OCI-LY7 (cell line): ENCODE measurements at regions not wholly inside any gene's neighbourhood (a gene's known extent, or its start where the extent isn't known, plus 50 kb on each side); places are given as distances from the start of the nearest gene placed in this dataset.

Experiments used
- BruUV-seq: library from RNA; stranded (reverse); fragments of 400-500 nt; replicated peaks from 2 replicates; lab custom pipeline; 2021; lab: Mats Ljungman, UMichigan
- CTCF ChIA-PET: fragments of 300-600 bp; sonication (Branson Sonifier 250); formaldehyde crosslinking; loops from one replicate; lab custom pipeline; 2022; ENCODE audit warnings: antibody characterized with exemption; ENCODE audit not compliant: unreplicated experiment; lab: Charles Lee
- POLR2A ChIA-PET: fragments of 300-600 bp; sonication (Branson Sonifier 250); formaldehyde crosslinking; loops from one replicate; lab custom pipeline; 2022; ENCODE audit warnings: antibody characterized with exemption; lab: Charles Lee
- DNase-seq: peaks from one replicate; pipeline ENCODE4 v3.0.0-alpha.2; 2015; ENCODE audit warnings: low spot score
- H2AFZ ChIP-seq: fragments of 200-600 bp; sonication (generic), shearing (Covaris generic); 2 replicates; pipeline ENCODE4 v1.6.1; 2014; ENCODE audit warnings: mild to moderate bottlenecking, antibody characterized with exemption, low read length, moderate library complexity
- H3K27ac ChIP-seq: fragments of 200-600 bp; sonication (generic); 2 replicates; pipeline ENCODE4 v1.5.1; 2014; ENCODE audit warnings: mixed run types, low read depth, mild to moderate bottlenecking, moderate library complexity, low read length, inconsistent platforms; ENCODE audit not compliant: poor library complexity, severe bottlenecking
- H3K36me3 ChIP-seq: fragments of 200-600 bp; sonication (generic); 2 replicates; pipeline ENCODE4 v1.6.1; 2014; ENCODE audit warnings: mild to moderate bottlenecking, antibody characterized with exemption, low read length, moderate library complexity, mixed read lengths; ENCODE audit not compliant: insufficient read depth
- H3K4me1 ChIP-seq: fragments of 200-600 bp; sonication (generic); 2 replicates; pipeline ENCODE4 v1.5.1; 2014; ENCODE audit warnings: mild to moderate bottlenecking, low read length; ENCODE audit not compliant: insufficient read depth, poor library complexity, severe bottlenecking
- H3K4me2 ChIP-seq: fragments of 200-600 bp; sonication (generic); 2 replicates; pipeline ENCODE4 v1.6.1; 2014; ENCODE audit warnings: mild to moderate bottlenecking, low read length
- H3K4me3 ChIP-seq: fragments of 200-600 bp; sonication (generic); 2 replicates; pipeline ENCODE4 v1.5.1; 2014; ENCODE audit warnings: mild to moderate bottlenecking, low read depth, low read length; ENCODE audit not compliant: poor library complexity, severe bottlenecking
- H3K79me2 ChIP-seq: fragments of 200-600 bp; sonication (generic); 2 replicates; pipeline ENCODE4 v1.6.1; 2016; ENCODE audit warnings: low read depth, mild to moderate bottlenecking, low read length, moderate library complexity, mixed read lengths; ENCODE audit not compliant: insufficient read depth
- H3K9me2 ChIP-seq: fragments of 200-600 bp; sonication (generic); 2 replicates; pipeline ENCODE4 v1.6.1; 2016; ENCODE audit warnings: mild to moderate bottlenecking, low read length, mixed read lengths; ENCODE audit not compliant: insufficient read depth
- H3K9me3 ChIP-seq: fragments of 200-600 bp; sonication (generic); 2 replicates; pipeline ENCODE4 v1.6.1; 2014; ENCODE audit warnings: mild to moderate bottlenecking, mixed run types, low read length, mixed read lengths
- H4K20me1 ChIP-seq: fragments of 200-600 bp; sonication (generic); 2 replicates; pipeline ENCODE4 v1.6.1; 2014; ENCODE audit warnings: mild to moderate bottlenecking, antibody characterized with exemption, low read length, moderate library complexity, mixed read lengths; ENCODE audit not compliant: insufficient read depth
- EZH2phosphoT487 ChIP-seq: fragments of 200-600 bp; sonication (generic); IDR thresholded peaks from 2 replicates; pipeline ENCODE4 v1.6.1; 2018; ENCODE audit warnings: low read depth, borderline replicate concordance, mild to moderate bottlenecking, mixed run types, antibody characterized with exemption, low read length, moderate library complexity, mixed read lengths
- intact Hi-C: fragments of 100-400 bp; cut with micrococcal nuclease; formaldehyde crosslinking; loops from one replicate; pipeline ENCODE4 v1.10.0; 2022; ENCODE audit not compliant: unreplicated experiment
- TF ChIP-seq, protein P1 (sequence below): fragments of 200-600 bp; sonication (generic); conservative IDR thresholded peaks from 2 replicates; pipeline ENCODE4 v1.5.1; 2014; ENCODE audit warnings: mild to moderate bottlenecking, antibody characterized with exemption, low read length, moderate library complexity, mixed read lengths

DNA sequence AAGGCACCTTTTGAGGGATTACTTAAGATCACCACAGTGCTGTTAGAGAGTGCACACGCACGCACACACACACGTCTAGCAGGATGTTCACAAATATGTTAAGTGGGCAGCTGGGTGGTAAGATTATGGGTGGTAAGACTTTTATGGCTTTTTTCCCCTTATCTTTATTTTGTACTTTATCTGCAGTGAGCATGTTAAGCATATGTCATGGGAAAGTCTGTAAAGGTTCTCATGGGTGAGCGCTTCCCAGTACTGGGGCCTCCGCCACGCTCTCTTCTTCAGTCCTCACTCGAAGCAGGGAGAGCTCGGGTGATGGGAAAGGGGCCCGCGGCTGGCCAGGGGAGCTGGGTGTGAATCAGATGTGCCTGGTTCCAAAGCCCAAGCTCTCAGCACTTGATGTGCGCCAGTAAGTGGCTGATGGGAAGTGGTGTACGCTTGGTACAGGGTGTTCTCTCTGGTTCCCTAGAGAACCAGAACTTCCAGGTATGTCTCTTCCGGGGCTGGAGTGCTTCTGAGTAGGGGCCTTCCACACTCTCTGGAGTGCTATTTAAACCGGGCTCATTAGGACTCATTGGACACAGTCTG lies 83.9 kb upstream of the YWHAQ start:
- intact Hi-C loops = no loop called here
- Histone ChIP-seq H3K27ac (no peak overlapping the region), H3K36me3 (no peaks in the 10 kb centered on the region), H3K4me1 (no peaks in the 10 kb centered on the region), H3K79me2 (no peaks in the 10 kb centered on the region), H4K20me1 (no peaks in the 10 kb centered on the region), H3K9me3 (no peaks in the 10 kb centered on the region), H3K4me2 (no peak overlapping the region), H3K4me3 (no peak overlapping the region), H3K9me2 (no peaks in the 10 kb centered on the region), H2AFZ (no peak overlapping the region)
- POLR2A ChIA-PET = no interaction called here
- no TSS peak for BruUV-seq
- CTCF ChIA-PET = no interaction called here
- no peak for DNase-seq
- TF ChIP-seq, protein P1, sequence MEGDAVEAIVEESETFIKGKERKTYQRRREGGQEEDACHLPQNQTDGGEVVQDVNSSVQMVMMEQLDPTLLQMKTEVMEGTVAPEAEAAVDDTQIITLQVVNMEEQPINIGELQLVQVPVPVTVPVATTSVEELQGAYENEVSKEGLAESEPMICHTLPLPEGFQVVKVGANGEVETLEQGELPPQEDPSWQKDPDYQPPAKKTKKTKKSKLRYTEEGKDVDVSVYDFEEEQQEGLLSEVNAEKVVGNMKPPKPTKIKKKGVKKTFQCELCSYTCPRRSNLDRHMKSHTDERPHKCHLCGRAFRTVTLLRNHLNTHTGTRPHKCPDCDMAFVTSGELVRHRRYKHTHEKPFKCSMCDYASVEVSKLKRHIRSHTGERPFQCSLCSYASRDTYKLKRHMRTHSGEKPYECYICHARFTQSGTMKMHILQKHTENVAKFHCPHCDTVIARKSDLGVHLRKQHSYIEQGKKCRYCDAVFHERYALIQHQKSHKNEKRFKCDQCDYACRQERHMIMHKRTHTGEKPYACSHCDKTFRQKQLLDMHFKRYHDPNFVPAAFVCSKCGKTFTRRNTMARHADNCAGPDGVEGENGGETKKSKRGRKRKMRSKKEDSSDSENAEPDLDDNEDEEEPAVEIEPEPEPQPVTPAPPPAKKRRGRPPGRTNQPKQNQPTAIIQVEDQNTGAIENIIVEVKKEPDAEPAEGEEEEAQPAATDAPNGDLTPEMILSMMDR = no peak
- TF ChIP-seq EZH2phosphoT487 = no peak

- H3K9me3 ChIP-seq = no peaks in the 10 kb centered on the region
- no peak overlapping the region for H3K27ac ChIP-seq
- H3K4me2 ChIP-seq = no peak overlapping the region
- no peaks in the 10 kb centered on the region for H3K4me1 ChIP-seq
- TF ChIP-seq, protein P1 = no peak
- no peak for TF ChIP-seq EZH2phosphoT487
- H3K9me2 ChIP-seq = no peaks in the 10 kb centered on the region
- no TSS peak for BruUV-seq
- no peak overlapping the region for H3K4me3 ChIP-seq
- H3K36me3 ChIP-seq = no peaks in the 10 kb centered on the region
- DNase-seq = no peak
- POLR2A ChIA-PET = no interaction called here
- H3K79me2 ChIP-seq = no peaks in the 10 kb centered on the region
- H4K20me1 ChIP-seq = no peaks in the 10 kb centered on the region
- intact Hi-C loops = no loop called here
- no peak overlapping the region for H2AFZ ChIP-seq
- CTCF ChIA-PET = no interaction called here
Measured at GRCh38 chr2:9715238-9715637, 84.4 kb upstream of the YWHAQ start.

GRCh38 chr2:9717886-9718451 lies 87.2 kb upstream of the YWHAQ start:
- DNase-seq = no peak
- Histone ChIP-seq H3K4me2 (no peak overlapping the region), H3K79me2 (no peaks in the 10 kb centered on the region), H3K9me3 (no peaks in the 10 kb centered on the region), H3K4me3 (no peak overlapping the region), H4K20me1 (no peaks in the 10 kb centered on the region), H3K27ac (no peak overlapping the region), H3K4me1 (peaks cover 10% of the 10 kb centered on the region), H3K9me2 (no peaks in the 10 kb centered on the region), H3K36me3 (no peaks in the 10 kb centered on the region), H2AFZ (no peak overlapping the region)
- ChIA-PET CTCF (no interaction called here), POLR2A (no interaction called here)
- TF ChIP-seq EZH2phosphoT487 = no peak
- TF ChIP-seq, protein P1 = no peak
- intact Hi-C loops = no loop called here
- BruUV-seq = no TSS peak
